Heart left ventricle (tissue), 16 donors: ENCODE measurements at regions not wholly inside any gene's neighbourhood (a gene's known extent, or its start where the extent isn't known, plus 50 kb on each side); places are given as distances from the start of the nearest gene placed in this dataset.

Experiments
- ATAC-seq, 4 donors: fragments of 200-7000 bp; cut with Tn5 transposase; one replicate each; pipeline ENCODE4 v1.9.1; 2020 to 2022; ENCODE audit warnings: moderate library complexity in 4 of 4, mild to moderate bottlenecking in 3 of 4, moderate number of reproducible peaks in 1 of 4
- DNase-seq, 5 donors: peaks; one replicate each; pipeline ENCODE4 v3.0.0-alpha.2; 2020
- H3K27ac ChIP-seq, 12 donors: fragments of 200-600 bp; sonication (generic) in 4 of 12; one replicate each; pipeline versions ENCODE4 v1.5.0 to v1.8.0; 2016 to 2022; ENCODE audit warnings: mild to moderate bottlenecking in 2 of 12
- H3K27me3 ChIP-seq, 9 donors: fragments of 200-600 bp; sonication (generic) in 2 of 9; one replicate each; pipeline versions ENCODE4 v1.5.1 to v1.8.0; 2016 to 2022; ENCODE audit warnings: mild to moderate bottlenecking in 3 of 9
- H3K36me3 ChIP-seq, 9 donors: fragments of 200-600 bp; sonication (generic) in 2 of 9; one replicate each; pipeline versions ENCODE4 v1.5.0 to v1.8.0; 2018 to 2022; ENCODE audit warnings: mild to moderate bottlenecking in 2 of 9
- H3K4me1 ChIP-seq, 12 donors: fragments of 200-600 bp; sonication (generic) in 4 of 12; one replicate each; pipeline versions ENCODE4 v1.5.0 to v1.8.0; 2016 to 2022; ENCODE audit warnings: mild to moderate bottlenecking in 3 of 12
- H3K4me3 ChIP-seq, 12 donors: fragments of 200-600 bp; sonication (generic) in 4 of 12; one replicate each; pipeline versions ENCODE4 v1.5.0 to v1.8.0; 2017 to 2022; ENCODE audit warnings: mild to moderate bottlenecking in 9 of 12, moderate library complexity in 4 of 12
- H3K9me3 ChIP-seq, 12 donors: fragments of 200-600 bp; sonication (generic) in 4 of 12; one replicate each; pipeline versions ENCODE4 v1.5.0 to v1.8.0; 2016 to 2022; ENCODE audit warnings: mild to moderate bottlenecking in 1 of 12
- POLR2A ChIP-seq, 2 donors: fragments of 450-650 bp; IDR thresholded peaks; one replicate each; pipeline ENCODE4 v1.6.1; 2017; ENCODE audit warnings: antibody characterized with exemption in 2 of 2, mild to moderate bottlenecking in 2 of 2, moderate library complexity in 2 of 2
- WGBS, 4 donors: extraction: QIAGEN DNeasy Blood & Tissue Kit in 2 of 4; methylation state at CpG; one replicate each; pipeline versions ENCODE4 v1.1.5 to v1.1.7; 2013 to 2018; 5-methylcytosine and 5-hydroxymethylcytosine counted together
- intact Hi-C, 10 donors: fragments of 100-400 bp; cut with DNase I; formaldehyde crosslinking; loops; one replicate each; pipeline versions ENCODE4 v1.11.1 to v1.14.2; 2022
- TF ChIP-seq, protein P1 (sequence below), 12 donors: fragments of 200-600 bp; sonication (generic) in 4 of 12; IDR thresholded peaks; one replicate each; pipeline versions ENCODE4 v1.5.0 to v1.8.0; 2018 to 2022; ENCODE audit warnings: antibody characterized with exemption in 12 of 12, mild to moderate bottlenecking in 5 of 12
- donor health status: ischemic (EF 13 %, LVEDD 7.1; RV severe dilation, severe dysfunction).
- donor health status: healthy with polysubstance abuse.
- donor health status: DM: no; HTN: yes; CAD: no.
- donor health status: DM: no; HTN: no; CAD: no.
- donor health status: ischemic (EF 25% LVEDD 6.9; RV normal size, moderate dysfunction).
- donor health status: ischemic (EF 25% LVEDD 5.7; RV mildly dilated, moderate dysfunction).
- donor health status: healthy.
- donor health status: DM: yes; HTN: yes; CAD: no.
- donor health status: ischemic (EF 35%, LVEDD 5.7; RV mildly dilated, moderate dysfunction).
- donor health status: nonischemic (EF 11% LVEDD 7.7; RV severe dilation, severe dysfunction).
- donor health status: DM: yes; HTN: yes; CAD: no.
- donor health status: PGD.
- donor health status: ischemic (EF 29% LVEDD 5.4; RV normal size, mild dysfunction).
- donor health status: nonischemic (EF 23%, LVEDD 6.1; RV moderate dilation, normal function).

DNA sequence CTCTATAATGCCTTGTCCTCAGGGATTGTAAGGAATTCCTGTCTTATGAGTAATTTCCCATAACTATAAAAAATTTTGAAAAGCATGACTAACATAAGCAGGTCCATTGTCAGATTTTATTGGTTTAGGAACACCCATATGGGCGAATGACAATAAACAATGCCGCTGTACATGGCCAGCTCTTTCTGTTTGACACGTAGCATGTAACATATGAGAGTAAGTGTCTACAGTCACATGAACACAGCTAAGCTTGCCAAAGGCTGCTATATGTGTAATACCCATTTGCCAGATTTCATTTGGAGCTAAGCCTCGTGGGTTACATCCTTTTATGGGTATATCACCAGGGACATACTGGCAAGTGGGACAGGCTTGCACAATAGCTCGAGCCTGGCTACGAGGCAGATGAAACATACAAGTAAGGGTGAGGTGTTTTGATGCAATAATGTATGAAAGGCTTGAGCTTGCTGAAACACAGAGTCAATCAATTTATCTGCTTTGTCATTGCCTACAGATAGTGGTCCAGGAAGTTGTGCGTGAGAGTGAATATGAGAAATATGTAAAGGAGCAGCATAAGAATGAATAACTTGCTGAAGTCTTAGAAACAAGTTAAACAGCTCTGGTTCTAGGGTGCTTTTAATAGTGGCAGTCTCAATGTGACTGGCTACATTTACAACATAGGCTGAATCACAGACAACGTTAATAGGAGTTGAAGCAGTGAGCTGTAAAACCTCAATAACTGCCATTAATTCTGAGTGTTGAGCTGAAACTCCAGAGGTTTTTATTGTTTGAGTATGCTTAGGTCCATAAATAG, 67.4 kb upstream of the UGT2B10 start:
- no peak for ATAC-seq
- no peak for TF ChIP-seq POLR2A (IDR thresholded peaks at IDR 0.05)
- TF ChIP-seq, protein P1, sequence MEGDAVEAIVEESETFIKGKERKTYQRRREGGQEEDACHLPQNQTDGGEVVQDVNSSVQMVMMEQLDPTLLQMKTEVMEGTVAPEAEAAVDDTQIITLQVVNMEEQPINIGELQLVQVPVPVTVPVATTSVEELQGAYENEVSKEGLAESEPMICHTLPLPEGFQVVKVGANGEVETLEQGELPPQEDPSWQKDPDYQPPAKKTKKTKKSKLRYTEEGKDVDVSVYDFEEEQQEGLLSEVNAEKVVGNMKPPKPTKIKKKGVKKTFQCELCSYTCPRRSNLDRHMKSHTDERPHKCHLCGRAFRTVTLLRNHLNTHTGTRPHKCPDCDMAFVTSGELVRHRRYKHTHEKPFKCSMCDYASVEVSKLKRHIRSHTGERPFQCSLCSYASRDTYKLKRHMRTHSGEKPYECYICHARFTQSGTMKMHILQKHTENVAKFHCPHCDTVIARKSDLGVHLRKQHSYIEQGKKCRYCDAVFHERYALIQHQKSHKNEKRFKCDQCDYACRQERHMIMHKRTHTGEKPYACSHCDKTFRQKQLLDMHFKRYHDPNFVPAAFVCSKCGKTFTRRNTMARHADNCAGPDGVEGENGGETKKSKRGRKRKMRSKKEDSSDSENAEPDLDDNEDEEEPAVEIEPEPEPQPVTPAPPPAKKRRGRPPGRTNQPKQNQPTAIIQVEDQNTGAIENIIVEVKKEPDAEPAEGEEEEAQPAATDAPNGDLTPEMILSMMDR (IDR thresholded peaks at IDR 0.05) = no peak
- Histone ChIP-seq H3K4me1 (no peaks in the 10 kb centered on the region), H3K9me3 (no peaks in the 10 kb centered on the region), H3K36me3 (no peaks in the 10 kb centered on the region), H3K27me3 (no peaks in the 10 kb centered on the region), H3K27ac (no peak overlapping the region), H3K4me3 (no peak overlapping the region)
- intact Hi-C loops = no loop called here
- 45 to 74% (median 68%) methylated on average over 8 of the region's 8 CpGs for WGBS, 4 donors
- no peak for DNase-seq

DNA sequence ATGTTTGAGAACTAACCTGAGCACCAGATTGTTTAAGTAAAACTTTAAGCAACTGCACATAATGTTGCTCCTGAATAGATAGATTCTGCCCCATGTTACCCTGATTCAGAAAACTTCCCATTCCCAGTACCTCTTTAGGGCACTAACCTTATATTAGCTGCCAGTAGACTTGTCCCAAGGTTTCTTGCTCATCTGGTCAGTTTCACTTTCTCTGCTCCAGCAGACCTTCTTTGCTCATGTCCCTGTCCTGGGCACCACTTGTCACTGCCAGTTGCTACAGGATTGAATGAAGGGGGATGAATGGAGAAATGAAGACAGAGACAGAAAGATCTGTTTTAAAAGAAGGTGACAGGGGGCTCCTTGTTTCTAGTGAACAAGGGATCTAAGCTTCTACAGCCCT, 65.2 kb upstream of the UGT2B10 start:
- no peaks in the 10 kb centered on the region for H3K36me3 ChIP-seq
- intact Hi-C loops = no loop called here
- H3K27me3 ChIP-seq = no peaks in the 10 kb centered on the region
- ATAC-seq = no peak
- no peak for TF ChIP-seq POLR2A (IDR thresholded peaks at IDR 0.05)
- TF ChIP-seq, protein P1 (IDR thresholded peaks at IDR 0.05) = no peak
- DNase-seq = no peak
- no peaks in the 10 kb centered on the region for H3K4me1 ChIP-seq
- peaks cover 0 to 4% (median 0%) of the 10 kb centered on the region in 12 donors for H3K9me3 ChIP-seq
- no peak overlapping the region for H3K27ac ChIP-seq
- H3K4me3 ChIP-seq = no peak overlapping the region

DNA sequence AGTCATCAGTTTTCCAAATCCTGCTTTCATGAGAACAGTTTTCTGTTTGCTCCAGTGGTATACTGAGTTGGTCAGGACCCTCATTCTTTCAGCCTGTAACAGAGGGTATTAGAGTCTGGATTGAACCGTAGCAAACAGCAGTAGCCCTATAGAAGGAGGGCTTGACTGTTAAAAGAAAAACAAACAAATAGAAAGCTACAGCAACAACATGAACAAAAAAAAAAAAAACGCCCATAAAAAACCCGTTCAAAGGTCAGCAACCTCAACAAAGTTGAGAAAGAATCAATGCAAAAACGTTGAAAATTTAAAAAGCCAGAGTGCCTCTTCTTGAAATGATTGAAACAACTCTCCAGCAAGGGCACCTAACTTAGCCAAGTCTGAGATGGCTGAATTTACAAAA, 64.7 kb upstream of the UGT2B10 start:
- Histone ChIP-seq H3K36me3 (no peaks in the 10 kb centered on the region), H3K27me3 (no peaks in the 10 kb centered on the region), H3K4me3 (no peak overlapping the region), H3K9me3 (peaks cover 0 to 4% (median 0%) of the 10 kb centered on the region in 12 donors), H3K27ac (no peak overlapping the region), H3K4me1 (no peaks in the 10 kb centered on the region)
- ATAC-seq (no peak), DNase-seq (no peak)
- intact Hi-C loops = no loop called here
- TF ChIP-seq POLR2A (IDR thresholded peaks at IDR 0.05) = no peak
- TF ChIP-seq, protein P1 (IDR thresholded peaks at IDR 0.05) = no peak
- WGBS, 4 donors = 48 to 58% (median 54%) methylated on average over 4 of the region's 4 CpGs

DNA sequence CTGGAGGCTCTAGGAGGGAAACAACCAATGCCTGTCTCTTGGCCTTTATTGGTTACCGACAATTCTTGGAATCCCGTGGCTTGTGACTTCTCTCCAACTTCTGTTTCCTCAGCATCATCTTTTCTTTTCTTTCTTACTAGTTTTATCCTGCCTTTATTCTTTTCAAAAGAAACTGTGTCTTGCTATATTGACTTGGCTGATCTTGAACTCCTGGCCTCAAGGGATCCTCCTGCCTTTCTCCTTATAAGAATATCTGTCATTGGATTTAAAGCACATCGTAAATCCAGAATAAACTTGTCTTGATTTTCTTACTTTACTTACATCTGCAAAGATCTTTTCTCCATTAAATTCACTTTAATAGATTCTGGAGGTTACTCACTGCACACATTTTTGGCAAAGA, 49.9 kb upstream of the UGT2B10 start:
- Histone ChIP-seq H3K9me3 (peaks cover 0 to 7% (median 0%) of the 10 kb centered on the region in 12 donors), H3K4me3 (no peak overlapping the region), H3K27ac (no peak overlapping the region), H3K4me1 (no peaks in the 10 kb centered on the region), H3K36me3 (no peaks in the 10 kb centered on the region), H3K27me3 (no peaks in the 10 kb centered on the region)
- intact Hi-C loops = no loop called here
- DNase-seq = no peak
- ATAC-seq = no peak
- WGBS, 4 donors = 50 to 91% (median 86%) methylated on average over 3 of the region's 3 CpGs
- TF ChIP-seq, protein P1 (IDR thresholded peaks at IDR 0.05) = no peak
- TF ChIP-seq POLR2A (IDR thresholded peaks at IDR 0.05) = no peak
